ENCODE measurements at regions not wholly inside any gene's neighbourhood (a gene's known extent, or its start where the extent isn't known, plus 50 kb on each side); places are given as distances from the start of the nearest gene placed in this dataset.

DNA sequence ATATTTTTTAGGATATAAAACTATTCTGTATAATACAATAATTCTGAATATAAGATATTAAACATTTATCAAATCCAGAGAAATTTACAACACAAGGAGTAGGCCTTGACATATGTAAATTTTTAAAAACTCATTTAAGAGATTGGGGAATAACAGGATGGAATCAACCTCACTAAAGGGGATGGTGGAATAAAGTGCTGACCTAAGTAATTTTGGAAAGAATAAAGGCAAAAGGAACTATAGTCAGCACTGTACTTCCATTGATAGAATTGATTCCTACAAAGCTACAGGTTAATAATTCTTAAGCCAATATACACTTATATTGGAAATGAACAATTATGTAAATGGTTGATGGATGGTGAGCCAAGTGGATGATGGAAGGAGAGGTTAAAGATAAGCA, 549.3 kb downstream of the TBL1XR1 start:
- no peaks in the 10 kb centered on the region for H3K36me3 Mint-ChIP-seq (ENCODE audit: insufficient read depth, unreplicated experiment)
- POLR2A ChIA-PET = no interaction called here
- no peak overlapping the region for H3K4me3 Mint-ChIP-seq (ENCODE audit: unreplicated experiment)
- CTCF ChIA-PET = interaction anchor here (0.7 to 0.9 kb wide), 2 partner anchors 13 to 27 kb away, joined by 3 read pairs; no protein-coding TSS in a partner anchor
- no peaks in the 10 kb centered on the region for H3K4me1 Mint-ChIP-seq (ENCODE audit: insufficient read depth, unreplicated experiment)
- BruUV-seq (replicated peaks) = no TSS peak
- no peak overlapping the region for H3K27ac Mint-ChIP-seq (ENCODE audit: low read depth, unreplicated experiment)
- no peaks in the 10 kb centered on the region for H3K9me3 Mint-ChIP-seq (ENCODE audit: unreplicated experiment)
- no peaks in the 10 kb centered on the region for H3K27me3 Mint-ChIP-seq (ENCODE audit: insufficient read depth, unreplicated experiment)
- TF ChIP-seq, protein P1, sequence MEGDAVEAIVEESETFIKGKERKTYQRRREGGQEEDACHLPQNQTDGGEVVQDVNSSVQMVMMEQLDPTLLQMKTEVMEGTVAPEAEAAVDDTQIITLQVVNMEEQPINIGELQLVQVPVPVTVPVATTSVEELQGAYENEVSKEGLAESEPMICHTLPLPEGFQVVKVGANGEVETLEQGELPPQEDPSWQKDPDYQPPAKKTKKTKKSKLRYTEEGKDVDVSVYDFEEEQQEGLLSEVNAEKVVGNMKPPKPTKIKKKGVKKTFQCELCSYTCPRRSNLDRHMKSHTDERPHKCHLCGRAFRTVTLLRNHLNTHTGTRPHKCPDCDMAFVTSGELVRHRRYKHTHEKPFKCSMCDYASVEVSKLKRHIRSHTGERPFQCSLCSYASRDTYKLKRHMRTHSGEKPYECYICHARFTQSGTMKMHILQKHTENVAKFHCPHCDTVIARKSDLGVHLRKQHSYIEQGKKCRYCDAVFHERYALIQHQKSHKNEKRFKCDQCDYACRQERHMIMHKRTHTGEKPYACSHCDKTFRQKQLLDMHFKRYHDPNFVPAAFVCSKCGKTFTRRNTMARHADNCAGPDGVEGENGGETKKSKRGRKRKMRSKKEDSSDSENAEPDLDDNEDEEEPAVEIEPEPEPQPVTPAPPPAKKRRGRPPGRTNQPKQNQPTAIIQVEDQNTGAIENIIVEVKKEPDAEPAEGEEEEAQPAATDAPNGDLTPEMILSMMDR (IDR thresholded peaks at IDR 0.05; ENCODE audit: unreplicated experiment) = no peak
- intact Hi-C loops (cut with micrococcal nuclease) = no loop called here
- no peak for DNase-seq (ENCODE audit: unreplicated experiment)

DNA sequence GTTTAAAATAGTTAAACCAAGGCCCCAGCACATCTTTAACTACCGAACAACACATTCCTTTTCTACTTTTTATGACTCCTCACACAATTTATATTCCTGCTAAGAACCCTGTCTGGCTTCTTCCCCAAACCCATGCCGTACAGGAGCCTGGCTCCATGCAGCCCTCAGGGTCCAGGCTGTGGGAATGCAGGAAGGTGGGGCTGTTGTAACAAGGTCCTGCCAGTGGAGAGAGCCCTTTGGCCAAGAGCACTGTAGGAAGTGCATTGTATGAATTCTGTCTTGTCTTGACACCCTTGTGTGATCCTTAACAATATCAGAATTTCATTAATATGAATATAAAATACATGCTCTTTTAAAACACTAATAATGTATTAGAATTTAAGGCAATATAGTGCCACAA, 563.8 kb downstream of the TBL1XR1 start:
- Mint-ChIP-seq H3K36me3 (ENCODE audit: insufficient read depth, unreplicated experiment) (no peaks in the 10 kb centered on the region), H3K4me3 (ENCODE audit: unreplicated experiment) (no peak overlapping the region), H3K4me1 (ENCODE audit: insufficient read depth, unreplicated experiment) (no peaks in the 10 kb centered on the region), H3K27me3 (ENCODE audit: insufficient read depth, unreplicated experiment) (no peaks in the 10 kb centered on the region), H3K9me3 (ENCODE audit: unreplicated experiment) (no peaks in the 10 kb centered on the region), H3K27ac (ENCODE audit: low read depth, unreplicated experiment) (no peak overlapping the region)
- no TSS peak for BruUV-seq (replicated peaks)
- intact Hi-C loops (cut with micrococcal nuclease) = no loop called here
- ChIA-PET CTCF (interaction anchor here (0.6 to 1.2 kb wide), 3 partner anchors 9 to 692 kb away, joined by 3 read pairs; no protein-coding TSS in a partner anchor), POLR2A (no interaction called here)
- TF ChIP-seq, protein P1 (IDR thresholded peaks at IDR 0.05; ENCODE audit: unreplicated experiment) = no peak
- no peak for DNase-seq (ENCODE audit: unreplicated experiment)

DNA sequence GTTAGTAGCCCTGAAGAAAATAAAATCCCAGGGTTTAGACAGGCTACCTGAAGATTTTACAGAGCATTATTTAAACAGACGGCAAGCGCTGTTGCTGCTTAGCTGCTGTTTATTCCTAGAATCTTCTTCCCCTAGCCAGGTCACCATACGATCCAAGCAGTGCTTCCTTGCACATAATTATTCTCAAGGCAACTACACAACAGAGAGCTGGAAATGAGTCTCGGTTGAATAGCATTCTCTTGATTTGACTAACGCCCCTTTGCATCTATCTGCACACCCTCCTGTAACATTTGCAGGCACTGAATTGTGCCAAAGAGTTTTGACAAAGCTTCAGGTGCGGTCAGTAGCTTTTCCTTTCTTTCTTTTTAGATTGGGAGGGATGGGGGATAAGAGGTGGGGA, 564.4 kb downstream of the TBL1XR1 start:
- ChIA-PET CTCF (no interaction called here), POLR2A (no interaction called here)
- Mint-ChIP-seq H3K9me3 (ENCODE audit: unreplicated experiment) (no peaks in the 10 kb centered on the region), H3K36me3 (ENCODE audit: insufficient read depth, unreplicated experiment) (no peaks in the 10 kb centered on the region), H3K27me3 (ENCODE audit: insufficient read depth, unreplicated experiment) (no peaks in the 10 kb centered on the region), H3K4me3 (ENCODE audit: unreplicated experiment) (no peak overlapping the region), H3K4me1 (ENCODE audit: insufficient read depth, unreplicated experiment) (peaks cover under 1% of the 10 kb centered on the region), H3K27ac (ENCODE audit: low read depth, unreplicated experiment) (no peak overlapping the region)
- DNase-seq (ENCODE audit: unreplicated experiment) = no peak
- no TSS peak for BruUV-seq (replicated peaks)
- intact Hi-C loops (cut with micrococcal nuclease) = no loop called here
- TF ChIP-seq, protein P1 (IDR thresholded peaks at IDR 0.05; ENCODE audit: unreplicated experiment) = no peak

DNA sequence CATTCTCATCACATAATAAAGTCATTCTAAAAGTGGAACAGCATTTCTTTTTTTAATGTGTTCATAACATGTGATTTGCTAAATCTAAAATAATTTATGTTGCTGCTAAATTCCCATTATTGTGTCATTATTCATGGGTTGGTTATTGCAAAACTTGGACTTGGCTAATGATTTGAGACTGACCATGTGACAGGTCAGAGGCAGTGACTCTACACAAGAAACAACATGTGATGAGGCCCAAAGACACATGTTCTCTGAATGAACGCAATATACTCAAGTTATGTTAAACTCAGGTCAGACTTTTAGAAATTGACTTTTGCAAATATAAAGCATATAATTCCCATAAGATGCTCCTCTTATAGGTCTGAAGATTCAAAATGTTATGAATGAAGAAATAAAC, 566.1 kb downstream of the TBL1XR1 start:
- CTCF ChIA-PET = interaction anchor here (0.6 kb wide), 1 partner anchor 432 kb away, joined by 4 read pairs; no protein-coding TSS in a partner anchor

More for the DNA sequence above, 566.1 kb downstream of the TBL1XR1 start:
- TF ChIP-seq, protein P1 (IDR thresholded peaks at IDR 0.05; ENCODE audit: unreplicated experiment) = no peak
- no TSS peak for BruUV-seq (replicated peaks)
- POLR2A ChIA-PET = no interaction called here
- Mint-ChIP-seq H3K4me1 (ENCODE audit: insufficient read depth, unreplicated experiment) (peaks cover 6% of the 10 kb centered on the region), H3K27me3 (ENCODE audit: insufficient read depth, unreplicated experiment) (no peaks in the 10 kb centered on the region), H3K36me3 (ENCODE audit: insufficient read depth, unreplicated experiment) (no peaks in the 10 kb centered on the region), H3K9me3 (ENCODE audit: unreplicated experiment) (no peaks in the 10 kb centered on the region), H3K27ac (ENCODE audit: low read depth, unreplicated experiment) (no peak overlapping the region), H3K4me3 (ENCODE audit: unreplicated experiment) (no peak overlapping the region)
- intact Hi-C loops (cut with micrococcal nuclease) = no loop called here
- peak; percentile 8 for DNase-seq (ENCODE audit: unreplicated experiment)

Measured in MCF 10A (cell line).